Central memory CD8-positive, alpha-beta T cell (primary cell): ENCODE measurements at regions not wholly inside any gene's neighbourhood (a gene's known extent, or its start where the extent isn't known, plus 50 kb on each side); places are given as distances from the start of the nearest gene placed in this dataset.

Experiments used
- ATAC-seq: fragments of 150-1000 bp; cut with Tn5 transposase; replicated peaks from 2 replicates; pipeline ENCODE4 v1.10.0; 2022; ENCODE audit warnings: mild to moderate bottlenecking, moderate FRiP score, moderate number of reproducible peaks; ENCODE audit not compliant: poor library complexity, severe bottlenecking; ENCODE audit errors: extremely low read depth
- DNase-seq, 2 donors: peaks; one replicate each; pipeline ENCODE4 v3.0.0; 2021; ENCODE audit warnings: low spot score in 2 of 2
- H3K27ac Mint-ChIP-seq: one replicate; pipeline ENCODE4 v1.8.0; 2022; ENCODE audit warnings: low read depth, mild to moderate bottlenecking, moderate library complexity, mixed read lengths
- H3K27me3 Mint-ChIP-seq: one replicate; pipeline ENCODE4 v1.8.0; 2022; ENCODE audit warnings: mixed read lengths
- H3K36me3 Mint-ChIP-seq: one replicate; pipeline ENCODE4 v1.8.0; 2022; ENCODE audit warnings: mild to moderate bottlenecking, moderate library complexity, mixed read lengths; ENCODE audit not compliant: insufficient read depth
- H3K4me1 Mint-ChIP-seq: one replicate; pipeline ENCODE4 v1.8.0; 2022; ENCODE audit warnings: mixed read lengths
- H3K4me3 Mint-ChIP-seq: one replicate; pipeline ENCODE4 v1.8.0; 2022; ENCODE audit warnings: mild to moderate bottlenecking, moderate library complexity, mixed read lengths
- H3K9me3 Mint-ChIP-seq: one replicate; pipeline ENCODE4 v1.8.0; 2022; ENCODE audit warnings: mixed read lengths

DNA sequence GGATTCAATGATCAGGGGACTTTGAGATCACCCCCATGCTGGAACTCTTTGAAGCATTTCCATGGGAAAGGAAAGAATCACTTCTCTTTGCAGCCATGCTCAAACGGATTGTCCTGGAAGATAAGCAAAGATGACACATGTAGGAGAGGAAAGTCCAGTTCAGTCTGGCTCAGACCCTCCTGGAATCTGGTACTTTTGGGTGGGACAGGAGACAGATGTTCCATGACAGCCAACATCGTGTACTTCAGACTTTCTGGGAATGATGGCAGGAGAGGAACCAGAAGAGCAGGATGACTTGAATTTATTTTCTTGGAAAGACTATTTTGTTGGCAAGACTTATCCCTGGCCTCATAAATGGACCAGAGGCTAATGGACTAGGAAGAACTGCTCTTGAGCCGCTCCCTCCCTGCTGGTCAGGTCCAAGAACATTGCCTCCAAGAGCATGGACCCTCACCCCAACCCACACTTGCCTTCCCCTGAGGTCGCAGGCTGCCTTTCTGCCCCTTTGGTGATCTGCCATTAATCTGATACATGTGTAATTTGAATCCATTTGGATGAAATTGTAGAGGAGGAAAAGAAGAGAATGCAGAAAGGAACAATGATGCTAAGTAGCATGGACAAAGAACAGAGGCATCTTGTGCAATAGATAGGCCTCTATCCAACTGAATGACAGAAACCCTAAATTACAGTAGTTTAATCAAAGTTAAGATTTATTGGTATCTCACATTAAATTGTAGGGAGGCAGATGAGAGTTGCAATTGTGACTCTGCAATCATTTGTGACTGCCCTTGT, 201.0 kb downstream of the SNX19 start:
- no peak for ATAC-seq
- DNase-seq, result no peak
- Mint-ChIP-seq H3K9me3 (no peaks in the 10 kb centered on the region), H3K36me3 (no peaks in the 10 kb centered on the region), H3K27ac (no peak overlapping the region), H3K27me3 (peaks cover 16% of the 10 kb centered on the region), H3K4me1 (no peaks in the 10 kb centered on the region), H3K4me3 (no peak overlapping the region)

DNA sequence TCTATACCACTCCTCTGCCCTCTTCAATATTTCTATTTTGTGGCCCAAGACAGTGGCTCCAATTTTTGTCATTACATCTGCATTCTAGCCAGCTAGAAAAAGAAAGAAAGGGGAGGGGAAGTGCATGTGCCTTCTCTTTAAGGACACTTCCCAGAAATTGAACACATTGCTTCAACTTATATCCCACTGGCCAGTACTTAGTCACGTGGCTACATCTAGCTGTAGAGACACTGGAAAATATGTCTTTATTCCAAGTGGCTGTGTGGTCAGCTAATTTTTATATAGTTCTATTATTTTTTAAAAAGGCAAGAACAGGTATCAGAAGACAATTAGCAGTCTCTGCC, 200.4 kb downstream of the SNX19 start:
- Mint-ChIP-seq H3K27me3 (peaks cover 16% of the 10 kb centered on the region), H3K27ac (no peak overlapping the region), H3K36me3 (no peaks in the 10 kb centered on the region), H3K4me3 (no peak overlapping the region), H3K4me1 (no peaks in the 10 kb centered on the region), H3K9me3 (no peaks in the 10 kb centered on the region)
- ATAC-seq (no peak), DNase-seq (no peak)

- Mint-ChIP-seq H3K27me3 (peaks cover 22% of the 10 kb centered on the region), H3K27ac (no peak overlapping the region), H3K4me3 (no peak overlapping the region), H3K36me3 (no peaks in the 10 kb centered on the region), H3K4me1 (no peaks in the 10 kb centered on the region), H3K9me3 (no peaks in the 10 kb centered on the region)
- ATAC-seq, result no peak
- no peak for DNase-seq
Observed at GRCh38 chr11:130718120-130718519, 198.2 kb downstream of the SNX19 start.

DNA sequence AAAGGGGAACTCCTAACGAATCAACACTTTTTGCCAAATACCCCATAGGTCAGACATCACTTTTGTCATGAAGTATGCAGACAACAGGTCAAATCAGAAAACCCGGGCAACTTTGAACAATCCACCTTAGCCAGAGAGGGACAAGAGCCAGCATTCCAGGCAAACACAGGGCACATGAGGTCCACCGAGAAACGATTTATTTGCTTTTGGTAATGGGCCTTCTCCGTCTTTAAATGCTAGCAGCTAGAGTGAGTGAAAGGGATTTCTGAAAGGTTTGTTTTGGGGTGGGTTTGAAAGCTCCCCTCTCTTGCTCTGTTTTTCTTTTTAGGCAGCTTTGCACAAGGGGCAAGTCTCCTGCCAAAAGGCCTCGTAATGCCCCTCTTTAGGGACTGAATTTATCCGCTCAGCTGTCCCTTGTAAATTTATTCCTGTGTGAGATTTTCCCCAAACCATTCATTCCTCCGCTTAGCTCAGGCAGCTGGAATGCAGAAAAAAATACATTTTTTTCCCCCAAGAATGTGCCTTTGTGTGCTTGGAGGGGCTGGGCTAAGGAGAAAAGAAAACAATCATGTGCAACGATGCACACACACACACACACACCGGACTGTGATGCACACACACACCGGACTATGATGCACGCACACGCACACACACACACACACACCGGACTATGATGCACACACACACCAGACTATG, 196.9 kb downstream of the SNX19 start:
- DNase-seq, result no peak
- peaks cover 23% of the 10 kb centered on the region for H3K27me3 Mint-ChIP-seq
- H3K4me3 Mint-ChIP-seq, result no peak overlapping the region
- no peaks in the 10 kb centered on the region for H3K36me3 Mint-ChIP-seq
- H3K4me1 Mint-ChIP-seq, result no peaks in the 10 kb centered on the region
- H3K27ac Mint-ChIP-seq, result no peak overlapping the region
- H3K9me3 Mint-ChIP-seq, result no peaks in the 10 kb centered on the region
- ATAC-seq, result no peak

GRCh38 chr11:130720232-130721022, 195.9 kb downstream of the SNX19 start:
- Mint-ChIP-seq H3K4me1 (no peaks in the 10 kb centered on the region), H3K9me3 (no peaks in the 10 kb centered on the region), H3K27me3 (peaks cover 23% of the 10 kb centered on the region), H3K27ac (no peak overlapping the region), H3K36me3 (no peaks in the 10 kb centered on the region), H3K4me3 (no peak overlapping the region)
- ATAC-seq, result no peak
- no peak for DNase-seq

GRCh38 chr11:130721023-130721681, 195.1 kb downstream of the SNX19 start:
- Mint-ChIP-seq H3K4me1 (no peaks in the 10 kb centered on the region), H3K9me3 (no peaks in the 10 kb centered on the region), H3K4me3 (no peak overlapping the region), H3K36me3 (no peaks in the 10 kb centered on the region), H3K27ac (no peak overlapping the region), H3K27me3 (peaks cover 29% of the 10 kb centered on the region)
- ATAC-seq (no peak), DNase-seq (no peak)

- Mint-ChIP-seq H3K9me3 (no peaks in the 10 kb centered on the region), H3K27me3 (peaks cover 35% of the 10 kb centered on the region), H3K27ac (no peak overlapping the region), H3K4me3 (no peak overlapping the region), H3K4me1 (no peaks in the 10 kb centered on the region), H3K36me3 (no peaks in the 10 kb centered on the region)
- ATAC-seq (no peak), DNase-seq (no peak)
Observed at GRCh38 chr11:130721736-130722135, 194.5 kb downstream of the SNX19 start.

DNA sequence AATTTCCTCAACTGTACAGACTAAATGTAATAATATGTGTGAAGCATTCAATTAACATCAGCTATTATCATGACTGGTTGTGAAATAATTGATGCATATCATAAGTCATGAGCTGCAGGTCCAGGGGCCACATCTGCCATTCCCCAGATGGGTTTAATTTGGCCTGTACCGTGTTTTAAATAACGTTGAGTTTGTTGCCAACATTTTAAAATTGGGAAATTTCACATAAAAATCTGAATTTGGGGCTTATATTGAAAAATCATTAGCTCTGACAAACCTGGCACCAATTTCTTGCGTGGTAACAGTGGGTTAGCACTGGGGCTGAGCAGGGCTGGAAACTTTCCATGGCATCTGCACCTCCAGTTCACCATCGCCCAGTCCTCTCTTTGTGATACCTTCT, 193.9 kb downstream of the SNX19 start:
- no peaks in the 10 kb centered on the region for H3K4me1 Mint-ChIP-seq
- H3K27ac Mint-ChIP-seq, result no peak overlapping the region
- no peaks in the 10 kb centered on the region for H3K36me3 Mint-ChIP-seq
- peaks cover 37% of the 10 kb centered on the region for H3K27me3 Mint-ChIP-seq
- H3K4me3 Mint-ChIP-seq, result no peak overlapping the region
- no peak for ATAC-seq
- DNase-seq, result no peak
- no peaks in the 10 kb centered on the region for H3K9me3 Mint-ChIP-seq

GRCh38 chr11:130725421-130726233, 190.7 kb downstream of the SNX19 start:
- H3K36me3 Mint-ChIP-seq, result no peaks in the 10 kb centered on the region
- DNase-seq (no peak), ATAC-seq (no peak)

GRCh38 chr11:130726234-130727037, 189.8 kb downstream of the SNX19 start:
- no peak for DNase-seq
- ATAC-seq, result no peak
- H3K9me3 Mint-ChIP-seq, result peaks cover 12% of the 10 kb centered on the region
- H3K27me3 Mint-ChIP-seq, result peaks cover 53% of the 10 kb centered on the region
- H3K36me3 Mint-ChIP-seq, result no peaks in the 10 kb centered on the region
- no peaks in the 10 kb centered on the region for H3K4me1 Mint-ChIP-seq
- no peak overlapping the region for H3K4me3 Mint-ChIP-seq
- no peak overlapping the region for H3K27ac Mint-ChIP-seq

More at GRCh38 chr11:130725421-130726233, 190.7 kb downstream of the SNX19 start:
- Mint-ChIP-seq H3K4me1 (no peaks in the 10 kb centered on the region), H3K4me3 (no peak overlapping the region), H3K27ac (no peak overlapping the region), H3K9me3 (peaks cover 6% of the 10 kb centered on the region), H3K27me3 (peaks cover 45% of the 10 kb centered on the region)
